ENCODE measurements at regions not wholly inside any gene's neighbourhood (a gene's known extent, or its start where the extent isn't known, plus 50 kb on each side); places are given as distances from the start of the nearest gene placed in this dataset.

DNA sequence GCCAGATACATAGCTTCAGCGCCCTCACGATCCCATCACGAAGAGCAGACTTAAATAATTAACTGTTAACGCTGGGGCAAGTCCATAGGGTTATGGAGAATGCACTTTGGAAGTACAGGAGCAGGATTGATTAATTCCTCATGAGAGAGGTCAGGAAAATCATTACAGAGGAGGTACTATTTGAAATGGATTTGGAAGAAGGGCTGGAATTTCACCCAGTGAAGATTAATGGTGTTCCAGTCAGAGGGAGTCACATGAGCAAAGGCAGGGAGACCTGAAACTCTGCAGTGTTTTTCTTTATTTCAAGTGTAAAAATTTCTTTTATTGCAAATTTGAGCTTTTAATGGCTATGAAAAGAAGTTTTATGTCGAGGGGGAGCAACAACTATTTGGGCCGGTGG is 329.8 kb upstream of the GRM7 start:
- no peak overlapping the region for H2AFZ ChIP-seq (ENCODE audit: low read length)
- no CpG with 5 or more reads among the region's 6 CpGs for WGBS, 2 donors (ENCODE audit: extremely low coverage in 2 of 2, insufficient read length in 2 of 2, insufficient replicate concordance in 1 of 2)

GRCh38 chr3:6532101-6532500 is 328.8 kb upstream of the GRM7 start:
- Histone ChIP-seq H2BK120ac (ENCODE audit: low read depth, low read length) (no peak overlapping the region), H3K79me1 (ENCODE audit: low read depth, low read length) (no peaks in the 10 kb centered on the region), H3K4ac (ENCODE audit: low read length) (no peak overlapping the region), H3K36me3 (replicated peaks in 1 of 2; ENCODE audit: control insufficient read depth in 2 of 2, insufficient read depth in 2 of 2, low read length in 2 of 2) (no peaks in the 10 kb centered on the region), H4K91ac (ENCODE audit: low read depth, low read length, poor library complexity) (no peak overlapping the region), H2AFZ (ENCODE audit: low read length) (no peak overlapping the region), H3K9ac (ENCODE audit: low read depth, low read length, poor library complexity) (no peak overlapping the region), H3K4me1 (ENCODE audit: control insufficient read depth in 2 of 2, insufficient read depth in 1 of 2, low read depth in 1 of 2, low read length in 2 of 2) (no peaks in the 10 kb centered on the region), H2BK5ac (ENCODE audit: low read length) (no peak overlapping the region), H4K8ac (ENCODE audit: low read depth, low read length) (no peak overlapping the region), H3K23ac (ENCODE audit: low read depth, low read length, poor library complexity) (no peak overlapping the region), H3K4me3 (ENCODE audit: low read length in 2 of 2) (no peak overlapping the region), H3K27ac (replicated peaks; ENCODE audit: low read length) (no peak overlapping the region), H2BK12ac (ENCODE audit: low read length) (no peak overlapping the region), H2BK15ac (ENCODE audit: low read length) (no peak overlapping the region), H3K27me3 (ENCODE audit: control insufficient read depth in 3 of 3, insufficient read depth in 3 of 3, low read depth in 1 of 3, low read length in 3 of 3) (no peaks in the 10 kb centered on the region), H3K4me2 (ENCODE audit: insufficient read depth, low read length, poor library complexity, severe bottlenecking) (no peak overlapping the region), H3K18ac (ENCODE audit: low read length) (no peak overlapping the region), H3K9me3 (replicated peaks in 1 of 2; ENCODE audit: control insufficient read depth in 2 of 2, insufficient read depth in 1 of 2, low read depth in 1 of 2, low read length in 2 of 2) (no peaks in the 10 kb centered on the region), H2AK5ac (ENCODE audit: low read depth, low read length) (no peak overlapping the region), H3K14ac (ENCODE audit: low read length) (no peak overlapping the region)
- WGBS, 2 donors (ENCODE audit: extremely low coverage in 2 of 2, insufficient read length in 2 of 2, insufficient replicate concordance in 1 of 2) = no CpG with 5 or more reads among the region's 3 CpGs
- no peak for DNase-seq (ENCODE audit: low spot score)

More for the DNA sequence above, 329.8 kb upstream of the GRM7 start:
- H3K4me1 ChIP-seq (ENCODE audit: control insufficient read depth in 2 of 2, insufficient read depth in 1 of 2, low read depth in 1 of 2, low read length in 2 of 2) = no peaks in the 10 kb centered on the region
- no peaks in the 10 kb centered on the region for H3K79me1 ChIP-seq (ENCODE audit: low read depth, low read length)
- no peak overlapping the region for H4K8ac ChIP-seq (ENCODE audit: low read depth, low read length)
- H4K91ac ChIP-seq (ENCODE audit: low read depth, low read length, poor library complexity) = no peak overlapping the region
- no peak overlapping the region for H3K9ac ChIP-seq (ENCODE audit: low read depth, low read length, poor library complexity)
- no peak overlapping the region for H2BK120ac ChIP-seq (ENCODE audit: low read depth, low read length)
- DNase-seq (ENCODE audit: low spot score) = no peak
- H3K27me3 ChIP-seq (ENCODE audit: control insufficient read depth in 3 of 3, insufficient read depth in 3 of 3, low read depth in 1 of 3, low read length in 3 of 3) = no peaks in the 10 kb centered on the region
- no peaks in the 10 kb centered on the region for H3K36me3 ChIP-seq (replicated peaks in 1 of 2; ENCODE audit: control insufficient read depth in 2 of 2, insufficient read depth in 2 of 2, low read length in 2 of 2)
- H3K9me3 ChIP-seq (replicated peaks in 1 of 2; ENCODE audit: control insufficient read depth in 2 of 2, insufficient read depth in 1 of 2, low read depth in 1 of 2, low read length in 2 of 2) = no peaks in the 10 kb centered on the region
- H3K4ac ChIP-seq (ENCODE audit: low read length) = no peak overlapping the region
- H3K4me2 ChIP-seq (ENCODE audit: insufficient read depth, low read length, poor library complexity, severe bottlenecking) = no peak overlapping the region
- H3K4me3 ChIP-seq (ENCODE audit: low read length in 2 of 2) = no peak overlapping the region
- no peak overlapping the region for H3K18ac ChIP-seq (ENCODE audit: low read length)
- no peak overlapping the region for H2BK15ac ChIP-seq (ENCODE audit: low read length)
- H2BK12ac ChIP-seq (ENCODE audit: low read length) = no peak overlapping the region
- no peak overlapping the region for H2AK5ac ChIP-seq (ENCODE audit: low read depth, low read length)
- H3K27ac ChIP-seq (replicated peaks; ENCODE audit: low read length) = no peak overlapping the region
- H2BK5ac ChIP-seq (ENCODE audit: low read length) = no peak overlapping the region
- no peak overlapping the region for H3K23ac ChIP-seq (ENCODE audit: low read depth, low read length, poor library complexity)
- no peak overlapping the region for H3K14ac ChIP-seq (ENCODE audit: low read length)

DNA sequence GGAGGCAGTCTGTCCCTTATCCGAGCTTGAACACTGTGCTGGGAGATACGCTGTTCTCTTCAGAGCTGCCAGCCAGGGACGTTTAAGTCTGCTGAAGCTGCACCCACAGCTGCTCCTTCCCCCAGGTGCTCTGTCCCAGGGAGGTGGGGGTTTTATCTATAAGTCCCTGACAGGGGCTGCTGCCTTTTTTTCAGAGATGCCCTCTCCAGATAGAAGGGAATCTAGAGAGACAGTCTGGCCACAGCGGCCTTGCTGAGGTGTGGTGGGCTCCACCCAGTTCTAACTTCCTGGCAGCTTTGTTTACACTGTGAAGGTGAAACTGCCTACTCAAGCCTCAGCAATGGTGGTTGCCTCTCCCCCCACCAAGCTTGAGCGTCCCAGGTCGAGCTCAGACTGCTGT is 319.9 kb upstream of the GRM7 start:
- no peak overlapping the region for H4K91ac ChIP-seq (ENCODE audit: low read depth, low read length, poor library complexity)
- no peak overlapping the region for H2AFZ ChIP-seq (ENCODE audit: low read length)
- DNase-seq (ENCODE audit: low spot score) = no peak
- H2BK5ac ChIP-seq (ENCODE audit: low read length) = no peak overlapping the region
- no peak overlapping the region for H3K4me3 ChIP-seq (ENCODE audit: low read length in 2 of 2)
- H2BK15ac ChIP-seq (ENCODE audit: low read length) = no peak overlapping the region
- H3K4me1 ChIP-seq (ENCODE audit: control insufficient read depth in 2 of 2, insufficient read depth in 1 of 2, low read depth in 1 of 2, low read length in 2 of 2) = peaks cover 0 to 2% of the 10 kb centered on the region in 2 donors
- no peak overlapping the region for H2AK5ac ChIP-seq (ENCODE audit: low read depth, low read length)
- H3K23ac ChIP-seq (ENCODE audit: low read depth, low read length, poor library complexity) = no peak overlapping the region
- no peak overlapping the region for H3K9ac ChIP-seq (ENCODE audit: low read depth, low read length, poor library complexity)
- no peaks in the 10 kb centered on the region for H3K36me3 ChIP-seq (replicated peaks in 1 of 2; ENCODE audit: control insufficient read depth in 2 of 2, insufficient read depth in 2 of 2, low read length in 2 of 2)
- WGBS, 2 donors (ENCODE audit: extremely low coverage in 2 of 2, insufficient read length in 2 of 2, insufficient replicate concordance in 1 of 2) = no CpG with 5 or more reads among the region's 6 CpGs
- no peak overlapping the region for H2BK120ac ChIP-seq (ENCODE audit: low read depth, low read length)
- H3K4me2 ChIP-seq (ENCODE audit: insufficient read depth, low read length, poor library complexity, severe bottlenecking) = no peak overlapping the region
- H3K79me1 ChIP-seq (ENCODE audit: low read depth, low read length) = no peaks in the 10 kb centered on the region
- H3K18ac ChIP-seq (ENCODE audit: low read length) = no peak overlapping the region
- no peak overlapping the region for H2BK12ac ChIP-seq (ENCODE audit: low read length)
- H3K4ac ChIP-seq (ENCODE audit: low read length) = no peak overlapping the region
- H3K9me3 ChIP-seq (replicated peaks in 1 of 2; ENCODE audit: control insufficient read depth in 2 of 2, insufficient read depth in 1 of 2, low read depth in 1 of 2, low read length in 2 of 2) = no peaks in the 10 kb centered on the region
- H3K27me3 ChIP-seq (ENCODE audit: control insufficient read depth in 3 of 3, insufficient read depth in 3 of 3, low read depth in 1 of 3, low read length in 3 of 3) = no peaks in the 10 kb centered on the region
- no peak overlapping the region for H4K8ac ChIP-seq (ENCODE audit: low read depth, low read length)
- no peak overlapping the region for H3K27ac ChIP-seq (replicated peaks; ENCODE audit: low read length)
- H3K14ac ChIP-seq (ENCODE audit: low read length) = no peak overlapping the region

- H2BK120ac ChIP-seq (ENCODE audit: low read depth, low read length) = no peak overlapping the region
- no peaks in the 10 kb centered on the region for H3K9me3 ChIP-seq (replicated peaks in 1 of 2; ENCODE audit: control insufficient read depth in 2 of 2, insufficient read depth in 1 of 2, low read depth in 1 of 2, low read length in 2 of 2)
- no peak overlapping the region for H3K4me3 ChIP-seq (ENCODE audit: low read length in 2 of 2)
- H3K27ac ChIP-seq (replicated peaks; ENCODE audit: low read length) = no peak overlapping the region
- H2BK5ac ChIP-seq (ENCODE audit: low read length) = no peak overlapping the region
- no peaks in the 10 kb centered on the region for H3K79me1 ChIP-seq (ENCODE audit: low read depth, low read length)
- no peak overlapping the region for H4K91ac ChIP-seq (ENCODE audit: low read depth, low read length, poor library complexity)
- peaks cover 0 to 2% of the 10 kb centered on the region in 2 donors for H3K4me1 ChIP-seq (ENCODE audit: control insufficient read depth in 2 of 2, insufficient read depth in 1 of 2, low read depth in 1 of 2, low read length in 2 of 2)
- no peak overlapping the region for H3K4me2 ChIP-seq (ENCODE audit: insufficient read depth, low read length, poor library complexity, severe bottlenecking)
- H3K36me3 ChIP-seq (replicated peaks in 1 of 2; ENCODE audit: control insufficient read depth in 2 of 2, insufficient read depth in 2 of 2, low read length in 2 of 2) = no peaks in the 10 kb centered on the region
- WGBS, 2 donors (ENCODE audit: extremely low coverage in 2 of 2, insufficient read length in 2 of 2, insufficient replicate concordance in 1 of 2) = no CpG with 5 or more reads among the region's 3 CpGs
- no peak overlapping the region for H2BK12ac ChIP-seq (ENCODE audit: low read length)
- no peak overlapping the region for H2AK5ac ChIP-seq (ENCODE audit: low read depth, low read length)
- H3K27me3 ChIP-seq (ENCODE audit: control insufficient read depth in 3 of 3, insufficient read depth in 3 of 3, low read depth in 1 of 3, low read length in 3 of 3) = no peaks in the 10 kb centered on the region
- H2BK15ac ChIP-seq (ENCODE audit: low read length) = no peak overlapping the region
- H4K8ac ChIP-seq (ENCODE audit: low read depth, low read length) = no peak overlapping the region
- no peak overlapping the region for H2AFZ ChIP-seq (ENCODE audit: low read length)
- no peak overlapping the region for H3K14ac ChIP-seq (ENCODE audit: low read length)
- no peak overlapping the region for H3K23ac ChIP-seq (ENCODE audit: low read depth, low read length, poor library complexity)
- H3K4ac ChIP-seq (ENCODE audit: low read length) = no peak overlapping the region
- no peak overlapping the region for H3K9ac ChIP-seq (ENCODE audit: low read depth, low read length, poor library complexity)
- H3K18ac ChIP-seq (ENCODE audit: low read length) = no peak overlapping the region
- DNase-seq (ENCODE audit: low spot score) = no peak
These were observed 318.1 kb upstream of the GRM7 start for GRCh38 chr3:6542795-6543194.
